Mucosa of rectum (tissue), 2 donors: ENCODE measurements at regions not wholly inside any gene's neighbourhood (a gene's known extent, or its start where the extent isn't known, plus 50 kb on each side); places are given as distances from the start of the nearest gene placed in this dataset.
"Not testable (repeated sequence)": the region's sequence is repeated elsewhere in the genome, so short reads cannot be mapped to it uniquely, and the experiment has no call there.

Source experiments
- H3K27ac ChIP-seq, 2 donors: one replicate each; pipeline ENCODE4 v1.7.0; 2013; ENCODE audit warnings: inconsistent platforms in 2 of 2, low read depth in 2 of 2, low read length in 2 of 2
- H3K27me3 ChIP-seq, 2 donors: one replicate each; pipeline ENCODE4 v1.7.0; 2013; ENCODE audit warnings: low read length in 2 of 2; ENCODE audit not compliant: control insufficient read depth in 2 of 2, insufficient read depth in 2 of 2
- H3K36me3 ChIP-seq, 2 donors: one replicate each; pipeline ENCODE4 v1.7.0; 2013; ENCODE audit warnings: low read length in 2 of 2; ENCODE audit not compliant: control insufficient read depth in 2 of 2, insufficient read depth in 2 of 2
- H3K4me1 ChIP-seq, 2 donors: one replicate each; pipeline ENCODE4 v1.7.0; 2013; ENCODE audit warnings: low read length in 2 of 2, mild to moderate bottlenecking in 1 of 2; ENCODE audit not compliant: control insufficient read depth in 2 of 2, insufficient read depth in 2 of 2
- H3K4me3 ChIP-seq, 2 donors: one replicate each; pipeline ENCODE4 v1.7.0; 2013; ENCODE audit warnings: low read length in 2 of 2
- H3K9ac ChIP-seq, 2 donors: one replicate each; pipeline ENCODE4 v1.7.0; 2013; ENCODE audit warnings: low read length in 2 of 2, low read depth in 1 of 2, mild to moderate bottlenecking in 1 of 2
- H3K9me3 ChIP-seq, 2 donors: one replicate each; pipeline ENCODE4 v1.7.0; 2013; ENCODE audit warnings: low read length in 2 of 2; ENCODE audit not compliant: control insufficient read depth in 2 of 2
- donor health status: healthy.
- donor health status: Normal muscosa, but diverticular disease.

DNA sequence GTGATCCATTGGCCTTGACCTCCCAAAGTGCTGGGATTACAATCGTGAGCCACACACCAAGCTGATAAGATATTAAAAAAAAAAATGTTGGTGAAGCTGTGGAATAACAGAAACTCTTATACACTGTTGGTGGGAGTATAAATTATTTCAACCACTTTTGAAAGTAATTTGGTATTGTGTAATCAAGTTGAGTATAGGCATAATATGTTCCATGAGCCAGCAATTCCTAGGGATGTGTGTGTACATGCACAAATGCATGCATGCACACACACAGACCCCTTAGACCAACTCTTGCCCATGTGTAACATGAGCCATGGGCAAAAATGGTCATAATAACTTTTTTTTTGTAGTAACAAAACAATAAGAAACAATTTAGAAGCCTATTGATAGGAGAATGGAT is 130.2 kb upstream of the ANKRD28 start:
- H3K9ac ChIP-seq = no peak overlapping the region

DNA sequence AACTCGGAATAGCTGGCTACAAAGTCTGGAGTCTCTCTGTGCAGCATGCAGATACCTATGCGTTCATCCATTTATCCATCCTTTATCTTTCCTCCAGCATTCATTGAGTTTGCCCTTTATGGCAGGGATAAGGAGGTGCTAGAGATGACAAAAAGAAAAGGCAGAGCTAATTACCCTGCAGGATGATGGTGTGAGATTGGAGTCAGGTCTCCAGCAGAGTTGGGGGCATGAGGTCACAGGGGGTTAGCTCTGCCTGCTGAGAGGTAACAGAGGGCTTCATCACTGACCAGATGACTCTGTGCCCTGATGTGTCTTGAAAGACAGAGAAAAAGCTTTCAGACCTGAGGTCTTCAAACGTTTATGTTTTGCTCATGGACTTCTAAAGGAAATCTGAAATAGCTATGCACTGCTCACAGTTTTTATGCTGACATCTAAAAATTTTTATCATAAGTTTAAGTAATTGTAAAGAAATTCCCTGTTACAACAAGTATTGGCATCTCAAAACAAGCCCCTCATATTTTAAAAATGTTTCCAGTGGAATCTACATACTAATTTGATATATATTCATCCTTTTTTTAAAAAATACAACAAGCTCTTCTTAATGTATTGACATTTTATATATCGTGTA is 132.3 kb upstream of the ANKRD28 start:
- H3K4me1 ChIP-seq = no peaks in the 10 kb centered on the region
- no peaks in the 10 kb centered on the region for H3K36me3 ChIP-seq
- no peak overlapping the region for H3K9ac ChIP-seq
- H3K9me3 ChIP-seq = no peaks in the 10 kb centered on the region
- H3K27me3 ChIP-seq = no peaks in the 10 kb centered on the region
- H3K27ac ChIP-seq = no peak overlapping the region
- no peak overlapping the region for H3K4me3 ChIP-seq

More for the DNA sequence above, 130.2 kb upstream of the ANKRD28 start:
- Histone ChIP-seq H3K27me3 (no peaks in the 10 kb centered on the region), H3K27ac (no peak overlapping the region), H3K4me3 (no peak overlapping the region), H3K4me1 (no peaks in the 10 kb centered on the region), H3K9me3 (no peaks in the 10 kb centered on the region), H3K36me3 (no peaks in the 10 kb centered on the region)

DNA sequence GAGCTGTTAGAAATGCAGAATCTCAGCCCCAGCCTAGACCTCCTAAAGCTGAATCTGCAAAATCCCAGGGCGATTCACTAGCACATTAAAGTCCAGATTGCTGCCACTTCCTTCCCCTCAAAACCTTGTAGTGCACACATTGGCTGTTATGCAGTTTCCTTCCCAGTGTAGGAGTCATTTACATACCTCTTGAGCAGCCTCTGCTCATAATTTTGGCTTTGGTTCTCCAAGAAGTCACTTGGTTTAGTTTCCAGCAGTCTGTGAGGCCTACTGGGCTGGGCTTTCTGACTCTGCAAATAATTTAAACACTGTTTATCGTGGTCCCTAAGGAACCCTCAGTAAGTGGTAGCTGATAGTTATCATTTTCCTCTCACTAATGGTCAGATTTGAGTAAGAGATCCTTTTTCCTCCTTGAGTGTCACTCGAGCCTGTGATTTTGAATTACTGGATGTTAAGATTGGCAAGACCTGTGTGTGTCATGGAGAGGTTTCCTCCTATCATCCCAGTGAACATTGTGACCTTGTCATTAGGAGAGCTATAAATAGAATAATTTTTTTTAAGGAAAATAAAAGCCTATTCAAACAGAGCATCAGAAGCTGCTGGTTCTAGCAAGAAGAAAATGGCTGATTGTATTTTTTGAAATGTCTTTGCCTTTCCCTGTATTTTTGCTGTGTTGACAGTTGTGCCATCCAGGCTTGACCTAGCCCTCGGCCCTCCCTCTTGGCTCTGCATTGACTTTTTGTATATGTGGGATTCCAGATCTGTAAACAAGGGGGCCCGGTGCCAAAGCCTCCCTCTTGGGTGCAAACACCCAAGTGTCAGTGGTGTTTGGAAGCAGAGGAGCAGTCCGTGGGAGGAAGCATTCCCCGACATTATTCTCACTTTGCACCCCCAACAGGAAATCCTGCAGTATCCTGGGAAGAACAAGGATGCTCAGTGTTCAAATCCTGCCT is 134.8 kb upstream of the ANKRD28 start:
- Histone ChIP-seq H3K27me3 (no peaks in the 10 kb centered on the region), H3K9ac (no peak overlapping the region), H3K36me3 (no peaks in the 10 kb centered on the region), H3K4me1 (no peaks in the 10 kb centered on the region), H3K27ac (no peak overlapping the region), H3K4me3 (no peak overlapping the region), H3K9me3 (no peaks in the 10 kb centered on the region)

DNA sequence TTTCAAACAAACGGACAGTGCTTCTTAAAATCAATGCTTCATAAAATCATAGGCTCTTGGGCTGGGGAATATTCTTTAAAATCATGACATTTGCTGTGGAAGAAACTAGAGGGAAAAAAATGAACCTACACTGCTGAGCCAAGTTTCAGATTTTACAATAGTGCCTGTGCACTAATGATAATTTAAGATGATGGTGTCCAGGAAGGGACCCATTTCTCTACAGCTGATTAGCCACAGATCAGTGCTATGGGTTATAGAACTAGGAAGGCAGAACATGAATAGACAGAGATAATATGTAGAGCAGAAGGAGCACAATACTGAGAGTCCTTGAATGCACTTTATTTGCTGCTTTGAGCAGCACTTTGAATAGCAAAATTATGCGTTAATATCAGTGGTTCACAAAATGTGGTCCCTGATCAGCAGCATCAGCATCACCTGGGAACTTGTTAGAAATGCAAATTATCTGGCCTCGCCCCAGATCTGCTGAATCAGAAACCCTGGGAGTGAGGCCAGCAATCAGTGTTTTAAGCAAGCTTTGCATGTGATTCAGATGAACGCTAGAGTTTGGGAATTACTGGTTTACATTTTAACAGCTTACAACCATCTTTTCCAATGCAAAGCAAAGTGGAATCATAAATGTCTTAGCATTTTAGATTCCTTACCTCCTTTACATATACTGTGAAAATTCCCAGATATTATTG is 135.8 kb upstream of the ANKRD28 start:
- H3K9me3 ChIP-seq = no peaks in the 10 kb centered on the region
- H3K36me3 ChIP-seq = no peaks in the 10 kb centered on the region
- H3K4me1 ChIP-seq = no peaks in the 10 kb centered on the region
- no peak overlapping the region for H3K9ac ChIP-seq
- no peak overlapping the region for H3K4me3 ChIP-seq
- no peaks in the 10 kb centered on the region for H3K27me3 ChIP-seq
- H3K27ac ChIP-seq = no peak overlapping the region

DNA sequence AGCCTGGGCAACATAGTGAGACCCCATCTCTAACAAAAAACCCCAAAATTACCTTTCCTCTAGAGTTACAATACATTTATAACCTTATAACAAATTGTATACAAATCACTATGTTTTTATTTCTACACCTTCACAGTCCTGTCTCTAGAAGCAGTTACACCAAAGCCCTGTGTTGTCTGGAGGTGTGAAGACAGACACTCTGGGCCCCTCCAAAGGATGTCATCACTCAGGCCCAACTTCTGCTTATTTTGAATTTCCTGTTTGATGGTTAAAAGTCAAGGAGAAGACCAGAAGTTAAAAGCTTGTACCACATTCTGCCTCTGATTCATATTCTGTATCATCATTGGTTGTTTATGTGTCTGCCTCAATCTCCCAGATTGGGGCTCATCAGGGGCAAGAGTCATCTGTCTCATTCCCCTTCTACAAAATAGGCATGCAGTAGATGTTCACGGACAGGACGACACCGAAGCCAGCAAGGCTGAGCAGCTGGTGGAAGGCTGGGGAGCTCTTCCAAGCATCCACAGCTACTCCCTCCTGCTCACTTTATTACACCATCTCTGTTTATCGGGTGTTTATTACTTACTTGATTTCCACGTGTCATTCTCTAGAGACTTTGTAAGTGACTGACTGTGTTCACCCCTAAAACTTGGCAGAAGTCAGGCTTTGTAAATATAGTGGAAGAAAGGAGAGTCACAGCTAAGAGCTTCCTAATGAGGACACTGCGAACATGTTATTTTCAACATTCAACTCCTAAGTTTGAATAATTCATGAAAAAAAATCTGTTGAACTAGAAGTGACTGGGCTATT is 136.8 kb upstream of the ANKRD28 start:
- Histone ChIP-seq H3K27me3 (no peaks in the 10 kb centered on the region), H3K27ac (no peak overlapping the region), H3K36me3 (no peaks in the 10 kb centered on the region), H3K4me3 (no peak overlapping the region), H3K4me1 (no peaks in the 10 kb centered on the region), H3K9ac (no peak overlapping the region), H3K9me3 (no peaks in the 10 kb centered on the region)

DNA sequence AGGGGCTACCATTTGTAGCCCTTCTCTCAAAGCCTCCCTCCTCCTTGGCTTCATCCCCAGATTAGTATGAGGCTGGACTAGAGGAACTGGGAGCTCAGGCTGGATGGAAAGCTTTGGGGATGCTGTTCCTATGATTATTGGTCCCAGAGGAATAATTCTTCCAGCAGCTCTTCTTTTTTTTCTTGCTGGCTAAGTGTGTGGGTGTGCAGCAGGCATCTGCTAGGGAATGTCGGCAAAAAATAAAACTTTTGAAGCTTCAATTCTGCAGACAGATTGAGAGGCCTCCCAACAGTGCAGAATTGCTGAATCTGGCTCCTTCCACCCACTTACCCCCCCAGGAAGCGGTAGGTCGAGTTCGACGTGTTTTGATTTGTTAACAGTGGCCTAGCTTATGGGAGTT is 138.5 kb upstream of the ANKRD28 start:
- no peaks in the 10 kb centered on the region for H3K4me1 ChIP-seq
- no peak overlapping the region for H3K9ac ChIP-seq
- H3K27ac ChIP-seq = no peak overlapping the region
- no peaks in the 10 kb centered on the region for H3K9me3 ChIP-seq
- H3K27me3 ChIP-seq = no peaks in the 10 kb centered on the region
- H3K4me3 ChIP-seq = no peak overlapping the region
- no peaks in the 10 kb centered on the region for H3K36me3 ChIP-seq

DNA sequence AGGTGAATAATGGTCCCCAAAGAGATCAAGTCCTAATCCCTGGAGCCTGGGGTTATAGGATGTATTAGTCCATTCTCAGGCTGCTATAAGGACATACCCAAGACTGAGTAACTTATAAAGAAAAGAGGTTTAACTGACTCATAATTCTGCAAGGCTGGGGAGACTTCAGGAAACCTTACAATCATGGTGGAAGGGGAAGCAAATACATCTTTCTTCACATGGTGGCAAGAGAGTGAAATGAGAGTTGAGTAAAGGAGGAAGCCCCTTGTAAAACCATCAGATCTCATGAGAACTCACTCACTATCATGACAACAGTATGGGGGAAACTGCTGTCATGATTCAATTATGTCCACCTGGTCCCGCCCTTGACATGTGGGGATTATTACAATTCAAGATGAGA is 142.9 kb upstream of the ANKRD28 start:
- Histone ChIP-seq H3K36me3 (no peaks in the 10 kb centered on the region), H3K27me3 (no peaks in the 10 kb centered on the region), H3K4me1 (no peaks in the 10 kb centered on the region), H3K9me3 (no peaks in the 10 kb centered on the region), H3K27ac (no peak overlapping the region), H3K9ac (no peak overlapping the region), H3K4me3 (no peak overlapping the region)

DNA sequence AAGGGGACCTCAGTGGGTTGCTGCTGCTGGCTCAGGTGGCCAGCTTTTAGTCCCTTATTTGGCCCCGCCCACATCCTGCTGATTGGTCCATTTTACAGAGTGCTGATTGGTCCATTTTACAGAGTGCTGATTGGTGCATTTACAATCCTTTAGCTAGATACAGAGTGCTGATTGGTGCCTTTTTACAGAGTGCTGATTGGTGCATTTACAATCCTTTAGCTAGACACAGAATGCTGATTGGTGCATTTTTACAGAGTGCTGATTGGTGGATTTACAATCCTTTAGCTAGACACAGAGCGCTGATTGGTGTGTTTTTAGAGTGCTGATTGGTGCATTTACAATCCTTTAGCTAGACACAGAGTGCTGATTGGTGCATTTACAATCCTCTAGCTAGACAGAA is 143.7 kb upstream of the ANKRD28 start:
- H3K9ac ChIP-seq, H3K9me3 ChIP-seq, H3K36me3 ChIP-seq, H3K27ac ChIP-seq, H3K4me1 ChIP-seq, H3K4me3 ChIP-seq, H3K27me3 ChIP-seq: not testable (repeated sequence)

DNA sequence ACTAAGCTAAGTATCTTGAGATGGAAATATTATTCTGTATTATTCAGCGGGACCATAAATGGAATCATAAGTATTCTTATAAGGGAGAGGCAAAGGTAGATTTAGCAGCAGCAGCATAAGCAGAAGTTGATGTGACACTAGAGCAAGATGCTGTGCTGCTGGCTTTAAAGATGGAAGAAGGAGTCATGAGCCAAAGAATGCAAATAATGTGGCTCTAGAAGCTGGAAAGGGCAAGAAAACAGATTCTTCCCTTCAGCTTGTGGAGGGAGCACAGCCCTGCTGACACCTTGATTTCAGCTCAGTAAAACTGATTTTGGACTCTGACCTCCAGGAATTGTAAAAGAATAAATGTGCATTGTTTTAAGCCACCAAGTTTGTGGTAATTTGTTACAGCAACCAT is 144.2 kb upstream of the ANKRD28 start:
- H3K27me3 ChIP-seq = no peaks in the 10 kb centered on the region
- no peak overlapping the region for H3K27ac ChIP-seq
- H3K4me3 ChIP-seq = no peak overlapping the region
- H3K9me3 ChIP-seq = no peaks in the 10 kb centered on the region
- no peaks in the 10 kb centered on the region for H3K4me1 ChIP-seq
- H3K36me3 ChIP-seq = no peaks in the 10 kb centered on the region
- H3K9ac ChIP-seq = no peak overlapping the region
